ENCODE measurements at regions not wholly inside any gene's neighbourhood (a gene's known extent, or its start where the extent isn't known, plus 50 kb on each side); places are given as distances from the start of the nearest gene placed in this dataset.

- TF ChIP-seq REST (IDR thresholded peaks at IDR 0.05; ENCODE audit: insufficient read depth in 1 of 2, low read depth in 2 of 2, low read length in 2 of 2) (no peak), TAF1 (IDR thresholded peaks at IDR 0.05; ENCODE audit: borderline replicate concordance, insufficient read depth, low read length) (no peak), SIN3A (IDR thresholded peaks at IDR 0.05; ENCODE audit: borderline replicate concordance, insufficient read depth, low read length) (no peak)
Measured at GRCh38 chr6:47141963-47142362, 99.8 kb upstream of the ADGRF1 start.

- TF ChIP-seq POLR2AphosphoS5 (IDR thresholded peaks at IDR 0.05; ENCODE audit: low read depth, low read length) = no peak
- TF ChIP-seq FOXP2 (optimal IDR thresholded peaks at IDR 0.05; ENCODE audit: borderline replicate concordance, extremely low read depth, extremely low read length, insufficient read depth) = no peak
- TF ChIP-seq SIN3A (IDR thresholded peaks at IDR 0.05; ENCODE audit: borderline replicate concordance, insufficient read depth, low read length) = no peak
- TF ChIP-seq TAF1 (IDR thresholded peaks at IDR 0.05; ENCODE audit: borderline replicate concordance, insufficient read depth, low read length) = no peak
- no peak for TF ChIP-seq REST (IDR thresholded peaks at IDR 0.05; ENCODE audit: insufficient read depth in 1 of 2, low read depth in 2 of 2, low read length in 2 of 2)
Measured at GRCh38 chr6:47141171-47141570, 99.0 kb upstream of the ADGRF1 start.

- no peak for TF ChIP-seq REST (IDR thresholded peaks at IDR 0.05; ENCODE audit: insufficient read depth in 1 of 2, low read depth in 2 of 2, low read length in 2 of 2)
- TF ChIP-seq POLR2AphosphoS5 (IDR thresholded peaks at IDR 0.05; ENCODE audit: low read depth, low read length) = no peak
- TF ChIP-seq FOXP2 (optimal IDR thresholded peaks at IDR 0.05; ENCODE audit: borderline replicate concordance, extremely low read depth, extremely low read length, insufficient read depth) = no peak
- no peak for TF ChIP-seq SIN3A (IDR thresholded peaks at IDR 0.05; ENCODE audit: borderline replicate concordance, insufficient read depth, low read length)
- TF ChIP-seq TAF1 (IDR thresholded peaks at IDR 0.05; ENCODE audit: borderline replicate concordance, insufficient read depth, low read length) = no peak
Measured at GRCh38 chr6:47138046-47138445, 95.9 kb upstream of the ADGRF1 start.

- no peak for TF ChIP-seq POLR2AphosphoS5 (IDR thresholded peaks at IDR 0.05; ENCODE audit: low read depth, low read length)
- no peak for TF ChIP-seq FOXP2 (optimal IDR thresholded peaks at IDR 0.05; ENCODE audit: borderline replicate concordance, extremely low read depth, extremely low read length, insufficient read depth)
- TF ChIP-seq SIN3A (IDR thresholded peaks at IDR 0.05; ENCODE audit: borderline replicate concordance, insufficient read depth, low read length) = no peak
- no peak for TF ChIP-seq TAF1 (IDR thresholded peaks at IDR 0.05; ENCODE audit: borderline replicate concordance, insufficient read depth, low read length)
- TF ChIP-seq REST (IDR thresholded peaks at IDR 0.05; ENCODE audit: insufficient read depth in 1 of 2, low read depth in 2 of 2, low read length in 2 of 2) = no peak
Measured at GRCh38 chr6:47137073-47137472, 94.9 kb upstream of the ADGRF1 start.

- TF ChIP-seq POLR2AphosphoS5 (IDR thresholded peaks at IDR 0.05; ENCODE audit: low read depth, low read length) = no peak
- no peak for TF ChIP-seq FOXP2 (optimal IDR thresholded peaks at IDR 0.05; ENCODE audit: borderline replicate concordance, extremely low read depth, extremely low read length, insufficient read depth)
- no peak for TF ChIP-seq REST (IDR thresholded peaks at IDR 0.05; ENCODE audit: insufficient read depth in 1 of 2, low read depth in 2 of 2, low read length in 2 of 2)
- TF ChIP-seq SIN3A (IDR thresholded peaks at IDR 0.05; ENCODE audit: borderline replicate concordance, insufficient read depth, low read length) = no peak; the same call in 1 of the 2 replicates
- TF ChIP-seq TAF1 (IDR thresholded peaks at IDR 0.05; ENCODE audit: borderline replicate concordance, insufficient read depth, low read length) = peak; percentile 33; the same call in 1 of the 2 replicates
Measured at GRCh38 chr6:47135772-47136171, 93.6 kb upstream of the ADGRF1 start.
